LNCaP clone FGC (cell line): ENCODE measurements at regions not wholly inside any gene's neighbourhood (a gene's known extent, or its start where the extent isn't known, plus 50 kb on each side); places are given as distances from the start of the nearest gene placed in this dataset.

Experiments used
- DNase-seq: peaks from one replicate; pipeline ENCODE4 v3.0.0-alpha.2; 2011; ENCODE audit warnings: low read depth
- H3K4me3 ChIP-seq: 2 replicates; pipeline ENCODE4 v1.5.1; 2011; ENCODE audit warnings: mild to moderate bottlenecking, low read depth, low read length, control low read depth
- CTCF ChIP-seq: IDR thresholded peaks from 2 replicates; pipeline ENCODE4 v1.5.1; 2012; ENCODE audit warnings: mild to moderate bottlenecking; ENCODE audit not compliant: control insufficient read depth, insufficient read depth; ENCODE audit errors: extremely low read depth

GRCh38 chr3:191696348-191696747 is 235.4 kb downstream of the PYDC2 start:
- no peak for DNase-seq
- no peak overlapping the region for H3K4me3 ChIP-seq
- no peak for TF ChIP-seq CTCF

- TF ChIP-seq CTCF, result no peak
- no peak overlapping the region for H3K4me3 ChIP-seq
- DNase-seq, result no peak
Observed at GRCh38 chr3:191699546-191699945, 238.6 kb downstream of the PYDC2 start.

- H3K4me3 ChIP-seq, result no peak overlapping the region
- peak; percentile 47 for TF ChIP-seq CTCF
- DNase-seq, result no peak
Observed at GRCh38 chr3:191702121-191702520, 241.2 kb downstream of the PYDC2 start.

- H3K4me3 ChIP-seq, result no peak overlapping the region
- DNase-seq, result no peak
- no peak for TF ChIP-seq CTCF
Observed at GRCh38 chr3:191707817-191708216, 246.9 kb downstream of the PYDC2 start.

- no peak for TF ChIP-seq CTCF
- no peak overlapping the region for H3K4me3 ChIP-seq
- no peak for DNase-seq
Observed at GRCh38 chr3:191715585-191715984, 254.6 kb downstream of the PYDC2 start.

GRCh38 chr3:191721390-191721861 is 260.5 kb downstream of the PYDC2 start:
- no peak for DNase-seq
- no peak for TF ChIP-seq CTCF
- H3K4me3 ChIP-seq, result no peak overlapping the region

GRCh38 chr3:191721990-191722389 is 261.0 kb downstream of the PYDC2 start:
- TF ChIP-seq CTCF, result no peak
- no peak for DNase-seq

More at GRCh38 chr3:191721990-191722389, 261.0 kb downstream of the PYDC2 start:
- no peak overlapping the region for H3K4me3 ChIP-seq
